ENCODE measurements at regions not wholly inside any gene's neighbourhood (a gene's known extent, or its start where the extent isn't known, plus 50 kb on each side); places are given as distances from the start of the nearest gene placed in this dataset.

GRCh38 chr12:77553976-77554619, 276.6 kb upstream of the NAV3 start:
- TF ChIP-seq, protein P1, sequence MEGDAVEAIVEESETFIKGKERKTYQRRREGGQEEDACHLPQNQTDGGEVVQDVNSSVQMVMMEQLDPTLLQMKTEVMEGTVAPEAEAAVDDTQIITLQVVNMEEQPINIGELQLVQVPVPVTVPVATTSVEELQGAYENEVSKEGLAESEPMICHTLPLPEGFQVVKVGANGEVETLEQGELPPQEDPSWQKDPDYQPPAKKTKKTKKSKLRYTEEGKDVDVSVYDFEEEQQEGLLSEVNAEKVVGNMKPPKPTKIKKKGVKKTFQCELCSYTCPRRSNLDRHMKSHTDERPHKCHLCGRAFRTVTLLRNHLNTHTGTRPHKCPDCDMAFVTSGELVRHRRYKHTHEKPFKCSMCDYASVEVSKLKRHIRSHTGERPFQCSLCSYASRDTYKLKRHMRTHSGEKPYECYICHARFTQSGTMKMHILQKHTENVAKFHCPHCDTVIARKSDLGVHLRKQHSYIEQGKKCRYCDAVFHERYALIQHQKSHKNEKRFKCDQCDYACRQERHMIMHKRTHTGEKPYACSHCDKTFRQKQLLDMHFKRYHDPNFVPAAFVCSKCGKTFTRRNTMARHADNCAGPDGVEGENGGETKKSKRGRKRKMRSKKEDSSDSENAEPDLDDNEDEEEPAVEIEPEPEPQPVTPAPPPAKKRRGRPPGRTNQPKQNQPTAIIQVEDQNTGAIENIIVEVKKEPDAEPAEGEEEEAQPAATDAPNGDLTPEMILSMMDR (IDR thresholded peaks at IDR 0.05; ENCODE audit: insufficient read depth, low read depth, low read length), result no peak
- TF ChIP-seq EZH2 (IDR thresholded peaks at IDR 0.05; ENCODE audit: insufficient read depth, low read length), result no peak

Data from astrocyte (in vitro differentiated cells and primary cell).